Vagina (tissue), 2 donors: ENCODE measurements at regions not wholly inside any gene's neighbourhood (a gene's known extent, or its start where the extent isn't known, plus 50 kb on each side); places are given as distances from the start of the nearest gene placed in this dataset.

Source experiments
- DNase-seq, 2 donors: peaks; one replicate each; pipeline ENCODE4 v3.0.0-alpha.2; 2017; ENCODE audit errors: extremely low spot score in 2 of 2
- H3K27ac ChIP-seq: fragments of 200-600 bp; sonication (generic); one replicate; pipeline ENCODE4 v1.5.1; 2019
- H3K27me3 ChIP-seq: fragments of 200-600 bp; sonication (generic); one replicate; pipeline ENCODE4 v1.5.1; 2019
- H3K36me3 ChIP-seq, 2 donors: fragments of 200-600 bp; sonication (generic); one replicate each; pipeline ENCODE4 v1.5.1; 2017 to 2019
- H3K4me1 ChIP-seq: fragments of 200-600 bp; sonication (generic); one replicate; pipeline ENCODE4 v1.5.1; 2019
- H3K4me3 ChIP-seq, 2 donors: fragments of 200-600 bp; sonication (generic); 1 replicate in 1 of 2; 2 replicates in 1 of 2; pipeline ENCODE4 v1.5.1; 2016 to 2019
- H3K9me3 ChIP-seq: fragments of 200-600 bp; sonication (generic); one replicate; pipeline ENCODE4 v1.5.1; 2019
- CTCF ChIP-seq, 3 experiments: fragments of 450-650 bp in 2 of 3; fragments of 200-600 bp in 1 of 3; sonication (generic) in 1 of 3; IDR thresholded peaks; one replicate each; pipeline ENCODE4 v1.5.1; 2017 to 2019; ENCODE audit warnings: antibody characterized with exemption in 3 of 3, mild to moderate bottlenecking in 2 of 3, moderate library complexity in 2 of 3
- POLR2A ChIP-seq, 2 donors: fragments of 450-650 bp; IDR thresholded peaks; one replicate each; pipeline ENCODE4 v1.6.1; 2017; ENCODE audit warnings: antibody characterized with exemption in 2 of 2, mild to moderate bottlenecking in 2 of 2, moderate library complexity in 2 of 2
- POLR2AphosphoS5 ChIP-seq, 2 donors: sonication (generic); formaldehyde crosslinking; IDR thresholded peaks; one replicate each; pipeline ENCODE4 v1.9.0; 2017; ENCODE audit warnings: antibody characterized with exemption in 2 of 2, mild to moderate bottlenecking in 2 of 2, low read depth in 1 of 2; ENCODE audit not compliant: insufficient read depth in 1 of 2
- intact Hi-C: fragments of 100-400 bp; cut with DNase I; formaldehyde crosslinking; loops from one replicate; pipeline ENCODE4 v1.15.1; 2023

GRCh38 chr7:85770332-85770731 lies 583.5 kb upstream of the SEMA3D start:
- no peak for TF ChIP-seq POLR2A (IDR thresholded peaks at IDR 0.05)
- TF ChIP-seq CTCF (IDR thresholded peaks at IDR 0.05), result no peak
- no peak for TF ChIP-seq POLR2AphosphoS5 (IDR thresholded peaks at IDR 0.05; ENCODE audit: insufficient read depth in 1 of 2, low read depth in 1 of 2)
- no peaks in the 10 kb centered on the region for H3K4me1 ChIP-seq

GRCh38 chr7:85765698-85766298 lies 578.9 kb upstream of the SEMA3D start:
- no peak overlapping the region for H3K4me3 ChIP-seq
- H3K36me3 ChIP-seq, result no peaks in the 10 kb centered on the region
- H3K27ac ChIP-seq, result no peak overlapping the region
- no peaks in the 10 kb centered on the region for H3K27me3 ChIP-seq
- no peaks in the 10 kb centered on the region for H3K4me1 ChIP-seq
- no peaks in the 10 kb centered on the region for H3K9me3 ChIP-seq
- DNase-seq, result no peak
- no peak for TF ChIP-seq POLR2AphosphoS5 (IDR thresholded peaks at IDR 0.05; ENCODE audit: insufficient read depth in 1 of 2, low read depth in 1 of 2)
- no peak for TF ChIP-seq POLR2A (IDR thresholded peaks at IDR 0.05)
- TF ChIP-seq CTCF (IDR thresholded peaks at IDR 0.05), result no peak
- intact Hi-C loops, result no loop called here

More at GRCh38 chr7:85770332-85770731, 583.5 kb upstream of the SEMA3D start:
- no peaks in the 10 kb centered on the region for H3K9me3 ChIP-seq
- no peaks in the 10 kb centered on the region for H3K27me3 ChIP-seq
- no peak overlapping the region for H3K4me3 ChIP-seq
- intact Hi-C loops, result no loop called here
- no peaks in the 10 kb centered on the region for H3K36me3 ChIP-seq
- no peak for DNase-seq
- no peak overlapping the region for H3K27ac ChIP-seq

DNA sequence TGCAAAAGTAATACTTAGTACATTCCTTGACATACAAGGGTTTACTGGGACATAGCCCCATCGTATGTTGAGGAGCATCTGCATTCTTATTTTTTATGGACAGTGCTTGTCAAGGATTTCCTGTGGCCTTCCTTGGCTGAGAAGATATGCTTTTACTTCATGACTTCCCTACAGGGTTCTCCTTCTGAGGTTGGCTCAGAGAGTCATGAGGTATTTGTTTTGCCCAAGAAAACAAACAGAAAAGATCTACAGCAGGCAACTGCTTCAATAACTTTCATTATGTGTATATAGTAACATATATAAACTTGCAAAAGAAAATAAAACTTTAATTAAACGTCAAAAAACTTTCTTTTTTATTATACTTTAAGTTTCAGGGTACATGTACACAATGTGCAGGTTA lies 577.2 kb upstream of the SEMA3D start:
- H3K27me3 ChIP-seq, result no peaks in the 10 kb centered on the region
- no peaks in the 10 kb centered on the region for H3K4me1 ChIP-seq
- intact Hi-C loops, result no loop called here
- no peak overlapping the region for H3K4me3 ChIP-seq
- no peak for TF ChIP-seq POLR2A (IDR thresholded peaks at IDR 0.05)
- TF ChIP-seq CTCF (IDR thresholded peaks at IDR 0.05), result no peak
- no peak for TF ChIP-seq POLR2AphosphoS5 (IDR thresholded peaks at IDR 0.05; ENCODE audit: insufficient read depth in 1 of 2, low read depth in 1 of 2)
- H3K9me3 ChIP-seq, result no peaks in the 10 kb centered on the region
- DNase-seq, result no peak
- no peak overlapping the region for H3K27ac ChIP-seq
- no peaks in the 10 kb centered on the region for H3K36me3 ChIP-seq

DNA sequence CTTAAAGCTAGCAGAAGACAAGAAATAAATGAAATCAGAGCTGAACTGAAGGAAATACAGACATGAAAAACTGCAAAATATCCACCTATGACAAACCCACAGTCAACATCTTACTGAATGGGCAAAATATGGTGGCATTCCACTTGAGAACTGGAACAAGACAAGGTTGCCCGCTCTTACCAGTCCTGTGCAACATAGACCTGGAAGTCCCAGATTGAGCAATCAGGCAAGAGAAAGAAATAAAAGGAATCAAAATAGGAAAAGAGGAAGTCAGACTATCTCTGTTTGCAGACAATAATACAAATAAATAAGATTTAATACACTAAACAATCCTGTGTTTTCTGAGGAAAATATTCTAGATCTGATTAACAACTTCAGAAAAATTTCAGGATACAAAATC lies 570.5 kb upstream of the SEMA3D start:
- H3K36me3 ChIP-seq, result no peaks in the 10 kb centered on the region
- H3K27me3 ChIP-seq, result no peaks in the 10 kb centered on the region
- intact Hi-C loops, result no loop called here
- H3K27ac ChIP-seq, result no peak overlapping the region
- no peaks in the 10 kb centered on the region for H3K9me3 ChIP-seq
- no peak for TF ChIP-seq POLR2A (IDR thresholded peaks at IDR 0.05)
- no peak for TF ChIP-seq CTCF (IDR thresholded peaks at IDR 0.05)
- TF ChIP-seq POLR2AphosphoS5 (IDR thresholded peaks at IDR 0.05; ENCODE audit: insufficient read depth in 1 of 2, low read depth in 1 of 2), result no peak
- H3K4me1 ChIP-seq, result no peaks in the 10 kb centered on the region
- no peak overlapping the region for H3K4me3 ChIP-seq
- DNase-seq, result no peak

- intact Hi-C loops, result no loop called here
- H3K36me3 ChIP-seq, result no peaks in the 10 kb centered on the region
- no peaks in the 10 kb centered on the region for H3K27me3 ChIP-seq
- no peak overlapping the region for H3K27ac ChIP-seq
- DNase-seq, result no peak
- H3K9me3 ChIP-seq, result no peaks in the 10 kb centered on the region
- H3K4me3 ChIP-seq, result no peak overlapping the region
- no peaks in the 10 kb centered on the region for H3K4me1 ChIP-seq
- TF ChIP-seq POLR2A (IDR thresholded peaks at IDR 0.05) (no peak), CTCF (IDR thresholded peaks at IDR 0.05) (peak in 1 of 3 experiments; percentile 25)
Observed at GRCh38 chr7:85750454-85750949, 563.6 kb upstream of the SEMA3D start.
